Colon (tissue), 2 donors: ENCODE measurements at regions not wholly inside any gene's neighbourhood (a gene's known extent, or its start where the extent isn't known, plus 50 kb on each side); places are given as distances from the start of the nearest gene placed in this dataset.
"Not testable (repeated sequence)": the region's sequence is repeated elsewhere in the genome, so short reads cannot be mapped to it uniquely, and the experiment has no call there.

Source experiments
- FAIRE-seq: peaks from 2 replicates; lab custom pipeline; 2012; peaks lifted over from hg19 to GRCh38; lab: Jason Lieb, UNC
- donor health status: control.
- donor health status: control.

DNA sequence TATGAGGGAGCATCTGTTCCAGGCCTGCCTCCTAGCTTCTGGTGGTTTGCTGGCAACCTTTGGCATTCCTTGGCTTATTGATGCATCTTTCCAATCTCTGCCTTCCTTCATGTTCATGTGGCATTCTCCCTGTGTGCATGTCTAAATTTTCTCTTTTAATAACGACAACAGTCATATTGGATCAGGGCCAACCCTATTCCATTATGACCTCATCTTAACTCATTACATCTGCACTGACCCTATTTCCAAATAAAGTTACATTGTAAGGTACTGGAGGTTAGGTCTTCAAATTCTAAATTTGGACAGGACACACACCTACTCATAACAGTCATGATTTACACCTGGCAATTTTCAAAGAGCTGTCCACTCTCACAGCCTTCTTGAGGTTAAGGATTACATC is 117.2 kb upstream of the FGGY start:
- FAIRE-seq, result no peak

DNA sequence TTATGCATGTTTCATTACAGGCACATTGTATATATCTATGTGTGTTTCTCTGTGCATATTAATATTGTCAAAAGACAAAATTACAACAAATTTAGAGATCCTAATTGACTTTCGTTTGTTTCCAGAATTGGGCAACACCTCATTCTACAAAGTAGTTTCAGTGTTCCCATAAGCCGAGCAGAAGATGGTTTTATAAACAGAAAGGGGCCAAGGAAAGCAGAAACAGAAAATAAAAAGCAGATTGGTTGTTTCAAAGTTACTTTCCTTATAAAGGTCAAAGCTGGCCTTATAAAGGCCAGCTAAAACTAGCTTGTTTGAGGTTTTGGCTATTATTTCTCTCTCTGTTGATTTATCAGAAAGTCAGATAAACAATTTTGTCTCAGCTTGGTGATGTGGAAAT is 116.2 kb upstream of the FGGY start:
- no peak for FAIRE-seq

DNA sequence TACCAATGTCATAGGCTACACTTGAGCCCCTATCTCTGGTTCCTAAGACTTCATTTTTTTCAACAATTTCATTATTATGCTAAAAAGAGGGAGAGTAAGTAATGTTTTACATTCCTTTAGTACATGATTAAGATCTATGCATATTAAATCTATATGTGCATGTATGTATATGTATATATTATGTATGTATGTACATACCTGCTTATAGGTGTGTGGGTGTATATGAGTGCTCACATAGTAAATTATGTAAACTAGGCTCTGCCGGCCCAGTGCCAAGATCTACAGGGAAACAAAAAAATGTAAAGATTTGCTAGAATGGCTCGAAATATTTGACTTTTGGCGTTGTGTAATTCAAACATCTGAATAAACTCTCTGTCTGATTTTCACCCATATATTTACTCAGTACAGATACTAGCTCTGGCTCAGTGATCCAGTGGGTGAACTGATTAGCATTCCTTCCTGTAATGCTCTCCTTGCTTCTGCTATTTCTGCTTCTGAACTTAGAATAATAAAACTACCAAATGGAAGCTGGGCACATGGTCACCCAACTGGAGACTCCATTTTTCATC is 113.1 kb upstream of the FGGY start:
- FAIRE-seq, result no peak

DNA sequence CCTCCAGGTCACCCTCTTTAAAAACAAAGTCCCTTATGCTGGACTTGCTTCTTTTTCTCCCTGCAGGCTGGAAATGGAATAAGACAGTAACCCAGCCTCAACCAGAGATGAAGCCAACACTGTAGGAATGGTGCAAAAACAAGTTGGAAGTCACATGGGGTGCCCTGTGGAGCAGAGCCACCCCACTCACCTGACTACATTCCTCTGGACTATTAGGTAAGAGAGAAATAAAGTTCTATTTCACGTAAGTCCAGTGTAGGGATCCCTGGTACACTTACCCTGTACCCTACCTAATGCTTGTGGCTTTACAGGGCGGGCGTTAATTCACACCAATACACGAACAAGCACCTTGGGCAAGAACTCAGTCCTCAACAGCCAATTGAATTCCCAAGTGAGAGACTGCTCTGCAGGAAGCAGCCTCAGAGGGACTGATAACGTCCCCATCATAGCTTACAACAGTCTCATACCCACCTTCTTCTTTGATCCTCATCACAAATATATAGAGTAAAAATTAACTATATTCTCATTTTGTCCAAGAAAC is 112.5 kb upstream of the FGGY start:
- FAIRE-seq, result no peak

DNA sequence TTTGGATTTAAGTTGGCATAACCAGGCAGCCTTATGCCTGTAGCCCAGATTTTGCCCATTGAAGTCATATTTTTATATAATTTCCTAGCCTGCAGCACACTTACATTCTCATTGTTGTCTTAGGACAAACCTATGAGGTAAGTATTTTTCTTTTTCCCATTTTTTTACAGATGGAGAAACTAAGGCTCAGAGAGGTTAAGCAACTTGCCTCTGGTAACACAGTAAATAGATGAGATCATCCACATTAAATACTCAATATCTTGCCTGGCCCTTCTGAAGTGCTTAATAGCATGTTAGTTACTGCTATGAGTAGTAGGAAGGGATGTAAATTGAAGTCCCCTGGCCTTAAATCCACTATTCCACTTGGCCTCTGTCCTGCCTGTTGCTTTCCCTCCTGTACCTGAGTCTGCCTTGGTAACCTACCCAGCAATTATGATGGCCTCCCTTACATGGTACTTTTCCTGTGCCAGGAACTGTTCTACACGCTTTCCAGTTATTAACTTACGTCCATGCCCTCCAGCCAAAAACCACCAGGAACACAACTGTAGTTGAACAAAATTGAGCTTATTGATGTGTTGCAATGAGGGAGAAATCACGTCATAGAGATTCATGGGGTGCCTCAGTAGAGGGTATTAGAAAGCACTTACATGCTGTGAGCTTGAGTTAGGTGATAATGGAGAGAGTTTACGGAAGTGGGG is 111.6 kb upstream of the FGGY start:
- no peak for FAIRE-seq

DNA sequence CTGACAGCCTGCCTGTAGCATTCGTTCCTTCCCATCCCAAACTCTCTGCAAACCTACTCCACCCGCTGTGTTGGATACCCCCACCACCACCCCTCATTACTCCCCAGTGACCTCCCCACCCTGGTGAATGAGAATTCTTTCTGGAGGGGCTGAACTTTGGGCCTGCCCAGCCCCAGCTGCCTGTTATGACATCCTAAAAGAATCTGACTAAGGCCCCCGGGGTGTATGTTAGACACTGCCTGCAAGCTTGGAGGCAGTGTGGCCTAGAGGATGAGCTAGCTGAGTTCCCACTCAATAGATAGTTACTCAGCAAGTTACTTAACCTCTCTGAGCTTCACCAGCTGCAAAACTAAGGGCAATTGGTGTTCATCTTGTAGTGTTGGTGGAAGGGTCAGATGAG is 110.2 kb upstream of the FGGY start:
- FAIRE-seq, result no peak

DNA sequence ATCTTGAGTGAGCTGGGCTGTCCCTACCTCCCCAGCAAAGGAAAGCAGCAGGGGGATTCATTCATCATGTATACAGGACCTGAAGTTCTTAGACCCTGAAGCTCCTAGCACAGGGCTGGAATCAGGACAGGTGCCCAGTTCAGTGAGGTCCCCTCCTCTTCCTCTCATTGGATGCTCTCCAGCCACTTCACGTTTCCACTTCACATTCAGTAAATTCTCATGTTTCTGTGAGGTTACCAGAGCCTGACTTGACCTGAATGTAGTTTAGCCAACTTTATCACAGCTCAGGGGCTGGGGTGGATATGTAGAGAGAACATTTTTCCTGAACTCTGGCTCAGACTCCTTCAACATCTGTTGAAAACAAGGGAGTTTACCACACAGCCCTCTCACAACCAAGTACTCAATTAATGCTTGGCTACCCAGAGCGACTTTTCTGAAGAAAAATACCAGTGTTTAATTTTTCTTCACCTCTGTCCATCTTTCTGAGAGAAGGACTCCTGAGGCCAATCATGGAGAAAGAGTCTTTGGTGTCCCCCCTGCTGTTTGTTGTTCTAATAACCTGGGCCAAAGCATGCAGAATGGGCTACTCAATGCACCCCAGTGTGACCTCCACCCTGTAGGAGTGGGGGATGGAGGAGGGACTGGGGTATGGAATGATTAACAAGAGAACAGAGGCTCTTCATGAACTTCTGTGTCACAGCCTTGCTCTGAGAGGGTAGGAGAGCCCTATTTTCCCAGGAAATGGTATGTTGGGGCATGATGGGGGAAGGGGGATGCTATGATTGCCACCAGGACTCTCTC is 108.3 kb upstream of the FGGY start:
- FAIRE-seq, result no peak

DNA sequence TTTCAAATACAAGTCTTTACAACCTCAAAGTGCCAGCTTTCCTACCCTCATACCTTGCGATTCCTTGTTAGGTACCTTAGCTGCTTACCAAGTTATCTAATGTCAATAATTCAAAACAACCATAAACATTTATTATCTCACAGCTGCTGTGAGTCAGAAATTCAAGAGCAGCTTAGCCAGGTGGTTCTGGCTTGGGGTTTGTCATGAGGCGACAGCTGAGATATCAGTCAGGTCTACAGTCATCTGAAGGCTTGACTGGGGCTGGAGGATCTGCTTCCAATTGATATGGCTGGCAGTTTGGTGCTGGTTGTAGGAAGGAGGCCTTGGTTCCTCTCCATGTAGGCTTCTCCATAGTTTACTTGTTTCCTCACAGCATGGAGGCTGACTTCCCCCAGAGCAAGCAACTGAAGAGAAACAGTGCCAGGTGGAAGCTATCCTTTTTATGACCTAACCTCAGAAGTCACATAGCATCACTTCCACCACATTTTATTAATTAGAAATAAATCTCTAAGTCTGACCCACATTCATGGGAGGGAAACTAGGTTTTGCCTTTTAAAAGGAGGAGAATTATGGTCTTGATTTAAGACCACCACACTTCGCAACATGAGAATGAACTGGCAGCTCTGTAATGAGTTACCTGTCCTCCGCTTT is 103.3 kb upstream of the FGGY start:
- FAIRE-seq, result no peak

DNA sequence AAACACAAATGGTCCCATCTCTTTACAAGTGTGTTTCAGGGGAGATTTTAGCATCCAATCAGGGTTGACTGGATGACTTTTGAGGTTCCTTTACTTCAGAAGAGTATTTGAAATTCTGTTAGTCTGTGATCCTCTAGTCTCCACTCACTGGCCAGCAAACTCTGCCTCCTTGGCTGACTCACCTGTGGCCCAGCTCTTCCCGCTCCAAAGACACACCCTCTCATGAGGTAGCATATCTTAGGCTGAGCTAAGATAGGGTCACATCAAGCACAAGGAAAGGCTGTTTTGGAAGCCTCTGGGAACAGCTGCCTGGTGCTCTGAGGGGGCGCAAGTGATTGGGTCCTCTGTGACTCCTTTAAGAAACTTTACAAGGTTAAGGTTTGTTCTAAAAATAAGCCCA is 102.3 kb upstream of the FGGY start:
- no peak for FAIRE-seq

DNA sequence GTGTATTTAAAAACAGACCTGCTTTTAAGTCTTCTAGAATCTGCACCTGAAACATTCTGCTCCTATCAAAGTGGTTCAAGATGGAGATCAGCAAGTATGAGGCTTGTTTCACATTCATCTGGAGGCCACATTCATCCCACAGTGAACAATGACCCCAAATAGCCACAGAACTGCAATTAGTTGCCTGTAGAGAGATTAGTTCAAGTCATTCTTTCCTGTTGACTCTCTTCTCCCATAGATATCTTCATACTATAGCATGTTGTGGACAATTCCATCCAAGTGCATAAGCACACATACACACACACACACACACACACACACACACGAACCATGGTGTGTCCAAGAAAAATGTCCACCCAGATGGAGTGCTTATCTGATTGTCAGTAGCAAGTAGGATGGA is 101.7 kb upstream of the FGGY start:
- no peak for FAIRE-seq

DNA sequence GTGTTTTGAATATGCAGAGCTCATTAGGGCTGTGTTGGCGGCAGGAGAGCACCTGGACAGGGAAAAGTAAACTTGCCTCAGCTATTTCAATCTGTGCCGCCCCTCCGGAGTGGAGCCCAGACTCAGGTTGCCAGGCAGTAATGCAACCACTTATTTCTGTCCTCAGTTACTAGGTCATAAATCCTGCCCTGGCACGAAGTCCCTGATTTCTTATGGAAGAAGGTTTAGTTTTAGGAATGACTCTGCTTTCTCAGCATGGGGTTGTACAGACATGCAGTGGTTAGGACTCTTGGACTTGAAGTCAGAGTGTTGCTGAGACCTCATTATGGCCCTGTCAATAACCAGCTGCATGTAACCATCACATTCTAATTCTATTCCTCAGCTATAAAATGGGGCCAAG is 98.3 kb upstream of the FGGY start:
- no peak for FAIRE-seq

DNA sequence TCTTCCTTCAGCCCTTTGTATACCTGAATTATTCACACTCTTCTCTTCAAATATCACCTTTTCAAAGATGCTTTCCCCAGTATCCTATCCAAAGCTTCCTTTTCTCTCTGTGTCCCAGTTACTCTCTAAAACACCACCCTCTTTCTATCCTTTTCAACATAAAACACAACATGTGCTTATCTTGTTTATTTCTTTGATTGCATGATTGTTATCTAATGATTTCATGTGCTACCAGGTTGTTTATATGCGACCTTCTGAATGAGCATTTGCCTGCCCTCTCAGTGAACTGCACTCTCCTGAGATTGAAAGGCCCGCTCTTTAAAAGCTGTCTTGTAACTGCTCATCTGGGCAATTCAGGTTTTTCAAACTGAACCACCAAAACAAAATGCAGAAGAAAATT is 97.7 kb upstream of the FGGY start:
- no peak for FAIRE-seq

DNA sequence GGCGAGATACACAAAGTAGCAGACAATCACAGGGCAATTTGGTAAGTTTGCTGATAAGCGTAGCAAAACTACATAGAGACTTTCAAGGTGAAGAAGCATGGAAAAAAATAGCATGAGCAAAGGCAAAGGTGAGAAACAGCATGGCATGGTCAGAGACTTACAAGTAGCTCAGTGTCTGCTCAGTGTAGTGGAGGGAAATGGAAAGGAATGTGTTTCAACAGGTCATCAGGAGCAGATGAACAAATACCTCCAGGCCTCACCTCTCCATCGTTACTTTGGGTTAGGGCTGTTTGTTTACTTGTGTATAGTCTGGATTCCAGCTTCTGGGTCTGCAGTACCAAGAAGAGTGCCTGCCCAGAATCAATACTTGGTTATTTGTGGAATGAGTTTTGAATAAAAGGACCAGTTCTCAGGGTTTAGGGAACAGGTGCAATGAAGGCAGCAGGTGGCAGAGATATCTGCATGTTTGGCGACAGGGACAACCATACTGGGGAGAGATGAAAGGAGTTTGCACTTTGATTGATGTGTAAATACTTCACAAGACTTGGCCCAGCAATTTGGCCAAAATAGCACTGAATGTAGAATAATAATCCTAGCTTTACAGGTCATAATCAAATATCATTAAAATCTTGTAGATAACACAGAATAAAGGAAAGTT is 97.0 kb upstream of the FGGY start:
- no peak for FAIRE-seq

DNA sequence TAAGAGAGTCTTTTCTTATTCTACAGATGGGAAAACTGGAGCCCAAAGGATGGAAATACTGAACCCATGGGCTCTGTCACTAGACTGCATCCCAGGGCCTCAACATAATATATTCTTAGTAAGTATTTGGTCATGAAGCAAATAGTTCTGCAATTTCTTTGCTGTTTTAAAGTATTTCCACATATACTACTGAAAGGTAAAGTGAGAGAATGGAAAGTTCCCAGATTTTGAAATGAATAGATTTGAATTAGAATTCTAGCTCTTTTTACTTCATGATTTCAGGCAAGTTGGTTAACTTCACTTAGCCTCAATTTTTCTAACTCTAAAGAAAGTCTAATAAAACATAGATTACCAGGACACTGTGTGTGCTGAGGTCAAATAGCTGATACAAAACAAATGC is 95.6 kb upstream of the FGGY start:
- FAIRE-seq, result no peak

DNA sequence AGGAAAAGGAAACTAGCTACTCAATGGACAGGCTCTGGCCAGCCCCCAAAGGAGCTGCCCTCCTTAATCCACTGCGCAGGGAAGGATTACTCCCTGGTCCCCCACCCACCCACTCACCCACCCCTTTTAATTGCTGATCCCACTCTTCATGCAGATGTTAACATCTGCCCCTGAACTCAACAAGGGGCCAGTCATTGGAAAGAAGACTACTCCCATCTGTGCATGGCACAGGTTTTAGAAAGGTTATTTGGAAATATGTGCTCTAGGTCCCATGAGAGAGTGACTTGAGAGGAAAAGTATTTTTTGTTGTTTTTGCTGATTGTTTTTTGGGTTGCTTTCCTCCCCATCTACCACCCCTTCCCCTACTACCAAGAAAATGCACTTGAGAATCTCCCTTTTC is 94.4 kb upstream of the FGGY start:
- FAIRE-seq, result no peak

DNA sequence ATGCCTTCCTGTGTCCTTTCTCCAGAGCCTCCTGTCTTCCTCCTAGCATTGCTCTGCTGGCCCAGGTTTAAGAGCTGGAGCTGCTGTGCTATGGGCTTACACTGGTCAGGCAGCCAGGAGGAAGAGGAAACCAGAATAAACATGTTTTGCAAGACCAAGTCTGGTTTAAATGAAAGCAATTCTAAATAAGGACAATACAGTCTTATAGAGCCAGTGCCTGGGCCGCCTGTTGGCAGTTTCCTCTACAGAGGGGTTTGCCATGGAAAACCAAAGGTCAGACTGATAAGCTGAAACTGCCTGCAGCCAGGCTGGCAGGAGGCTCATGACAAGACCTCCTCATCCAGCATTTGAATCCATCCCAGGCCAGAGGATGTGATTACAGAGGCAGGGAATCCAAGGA is 92.9 kb upstream of the FGGY start:
- FAIRE-seq, result no peak

DNA sequence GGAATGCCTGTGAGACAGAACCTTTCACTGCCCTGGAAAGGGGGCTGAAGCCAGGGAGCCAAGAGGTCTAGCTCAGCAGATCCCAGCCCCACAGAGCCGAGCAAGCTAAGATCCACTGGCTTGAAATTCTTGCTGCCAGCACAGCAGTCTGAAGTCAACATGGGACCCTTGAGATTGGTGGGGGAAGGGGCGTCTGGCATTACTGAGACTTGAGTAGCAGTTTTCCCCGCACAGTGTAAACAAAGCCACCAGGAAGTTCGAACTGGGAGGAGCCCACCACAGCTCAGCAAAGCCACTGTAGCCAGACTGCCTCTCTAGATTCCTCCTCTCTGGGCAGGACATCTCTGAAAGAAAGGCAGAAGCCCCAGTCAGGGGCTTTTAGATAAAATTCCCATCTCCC is 90.3 kb upstream of the FGGY start:
- not testable (repeated sequence) for FAIRE-seq

DNA sequence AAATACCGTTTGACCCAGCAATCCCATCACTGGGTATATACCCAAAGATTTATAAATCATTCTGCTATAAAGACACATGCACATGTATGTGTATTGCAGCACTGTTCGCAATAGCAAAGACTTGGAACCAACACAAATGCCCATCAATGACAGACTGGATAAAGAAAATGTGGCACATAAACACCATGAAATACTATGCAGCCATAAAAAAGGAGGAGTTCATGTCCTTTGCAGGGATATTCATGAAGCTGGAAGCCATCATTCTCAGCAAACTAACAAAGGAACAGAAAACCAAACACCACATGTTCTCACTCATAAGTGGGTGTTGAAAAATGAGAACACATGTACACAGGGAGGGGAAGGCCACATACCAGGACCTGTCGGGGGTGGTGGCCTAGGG is 86.5 kb upstream of the FGGY start:
- FAIRE-seq, result not testable (repeated sequence)

DNA sequence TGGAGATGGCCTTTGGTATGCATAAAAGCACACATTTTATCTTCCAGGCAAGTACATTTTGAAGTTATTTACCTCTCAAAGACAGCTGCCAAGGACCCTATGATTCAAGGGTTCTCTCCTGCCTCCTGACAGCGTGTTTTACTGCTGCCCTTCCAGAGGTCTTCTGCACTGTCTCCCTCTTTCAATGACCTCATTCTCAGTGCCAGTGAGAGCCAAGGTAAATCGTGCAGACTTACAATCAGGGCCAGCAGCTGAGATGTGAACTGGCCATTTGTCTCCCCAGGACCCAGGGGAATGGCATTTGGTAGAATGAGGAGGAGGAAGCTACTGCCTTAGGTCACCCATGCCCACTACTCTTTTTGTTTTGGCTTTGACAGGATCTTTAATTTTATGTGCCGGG is 84.2 kb upstream of the FGGY start:
- no peak for FAIRE-seq

DNA sequence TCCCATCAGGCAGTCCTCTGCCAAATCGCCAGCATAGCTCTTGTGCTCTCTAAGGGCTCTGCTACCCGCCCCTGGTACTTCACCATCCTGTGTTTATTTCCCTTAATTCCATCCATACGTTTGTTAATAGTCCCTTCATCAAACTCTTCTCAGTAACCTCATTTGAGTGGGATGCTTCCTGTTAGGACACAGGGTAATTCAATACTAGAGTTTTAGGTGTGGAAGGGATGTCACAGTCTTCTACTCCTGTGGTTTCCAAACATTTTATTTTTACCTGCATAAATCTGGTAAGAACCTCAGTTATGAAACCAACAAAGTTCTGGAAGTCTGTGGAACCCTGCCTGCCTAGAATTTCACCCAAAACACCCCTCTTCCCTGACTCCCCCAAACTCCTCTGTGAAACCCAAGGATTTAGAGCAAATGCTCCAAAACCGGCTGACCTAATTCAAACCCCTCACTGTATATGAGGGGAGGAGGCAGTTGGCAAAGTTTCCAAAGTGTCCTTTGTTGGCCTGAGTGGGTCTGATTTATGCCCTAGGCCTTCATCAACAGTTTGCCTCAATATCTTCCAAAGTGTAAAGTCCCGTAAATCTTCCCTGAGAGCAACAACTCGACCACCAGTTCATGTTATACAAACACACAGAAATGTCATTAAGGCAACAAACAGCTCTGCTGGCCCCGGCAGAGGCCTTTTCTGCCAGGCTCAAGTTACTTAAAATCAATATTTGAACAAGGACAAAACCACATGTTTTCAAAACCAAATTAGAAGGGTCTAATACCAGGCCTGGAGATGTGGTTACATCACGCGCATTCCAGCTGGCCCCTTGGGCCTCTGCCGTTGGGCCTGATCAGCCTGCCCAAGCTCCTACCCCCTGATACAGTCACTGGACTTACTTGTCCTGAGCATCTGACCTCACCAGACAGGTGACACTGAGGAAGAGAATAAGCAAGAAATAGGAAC is 82.4 kb upstream of the FGGY start:
- FAIRE-seq, result no peak

DNA sequence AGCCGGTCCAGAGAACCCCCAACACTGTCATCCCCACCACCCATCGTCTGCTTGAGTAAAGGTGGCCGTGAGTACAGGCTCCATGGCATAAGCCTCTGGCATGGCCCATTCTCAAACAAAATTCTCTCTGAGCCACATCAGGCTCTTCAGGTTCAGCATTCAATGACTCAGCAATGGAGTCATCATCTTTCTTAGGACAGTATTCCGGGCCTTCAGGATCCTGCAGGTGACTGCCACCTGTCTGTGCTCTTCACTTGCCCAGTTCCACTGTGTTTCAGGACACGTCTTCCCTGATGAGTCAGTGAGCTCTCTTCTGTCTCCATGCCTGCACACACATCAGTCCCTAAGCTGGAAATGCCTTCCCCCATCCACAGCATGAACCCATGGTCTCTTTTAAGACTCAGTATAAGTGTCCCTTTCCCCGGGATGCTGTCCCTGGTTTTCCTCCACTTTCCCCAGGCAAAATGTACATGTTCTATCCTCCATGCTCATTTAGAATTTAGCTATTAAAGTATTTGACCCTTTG is 81.1 kb upstream of the FGGY start:
- no peak for FAIRE-seq
